ENCODE measurements at regions not wholly inside any gene's neighbourhood (a gene's known extent, or its start where the extent isn't known, plus 50 kb on each side); places are given as distances from the start of the nearest gene placed in this dataset.

DNA sequence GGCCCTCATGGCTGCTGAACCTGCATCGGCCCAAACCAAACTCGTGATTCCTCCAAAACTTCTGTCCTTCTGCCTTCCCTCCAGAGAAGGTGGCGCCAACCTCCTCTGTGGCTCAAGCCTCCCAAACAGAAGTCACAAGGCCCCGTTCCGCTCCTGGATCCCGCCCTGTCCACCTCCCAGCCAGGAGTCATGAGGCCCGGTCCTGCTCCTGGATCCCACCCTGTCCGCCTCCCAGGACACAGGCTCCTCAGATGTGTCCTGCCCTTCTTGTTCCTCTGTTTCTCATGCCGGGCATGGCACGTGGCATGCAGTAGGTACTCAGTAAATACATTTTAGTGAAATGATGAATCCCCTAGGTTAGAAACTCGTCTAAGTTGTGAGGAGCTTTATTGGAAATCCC, 94.2 kb upstream of the SFSWAP start:
- TF ChIP-seq, protein P1, sequence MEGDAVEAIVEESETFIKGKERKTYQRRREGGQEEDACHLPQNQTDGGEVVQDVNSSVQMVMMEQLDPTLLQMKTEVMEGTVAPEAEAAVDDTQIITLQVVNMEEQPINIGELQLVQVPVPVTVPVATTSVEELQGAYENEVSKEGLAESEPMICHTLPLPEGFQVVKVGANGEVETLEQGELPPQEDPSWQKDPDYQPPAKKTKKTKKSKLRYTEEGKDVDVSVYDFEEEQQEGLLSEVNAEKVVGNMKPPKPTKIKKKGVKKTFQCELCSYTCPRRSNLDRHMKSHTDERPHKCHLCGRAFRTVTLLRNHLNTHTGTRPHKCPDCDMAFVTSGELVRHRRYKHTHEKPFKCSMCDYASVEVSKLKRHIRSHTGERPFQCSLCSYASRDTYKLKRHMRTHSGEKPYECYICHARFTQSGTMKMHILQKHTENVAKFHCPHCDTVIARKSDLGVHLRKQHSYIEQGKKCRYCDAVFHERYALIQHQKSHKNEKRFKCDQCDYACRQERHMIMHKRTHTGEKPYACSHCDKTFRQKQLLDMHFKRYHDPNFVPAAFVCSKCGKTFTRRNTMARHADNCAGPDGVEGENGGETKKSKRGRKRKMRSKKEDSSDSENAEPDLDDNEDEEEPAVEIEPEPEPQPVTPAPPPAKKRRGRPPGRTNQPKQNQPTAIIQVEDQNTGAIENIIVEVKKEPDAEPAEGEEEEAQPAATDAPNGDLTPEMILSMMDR (optimal IDR thresholded peaks at IDR 0.05 in 1 of 3, IDR thresholded peaks at IDR 0.05 in 1 of 3, conservative IDR thresholded peaks at IDR 0.05 in 1 of 3; ENCODE audit: extremely low read depth in 1 of 3, insufficient read depth in 2 of 3, low read length in 3 of 3) = no peak
- TF ChIP-seq EZH2 (IDR thresholded peaks at IDR 0.05; ENCODE audit: low read length) = no peak

Data from keratinocyte (primary cell).